Loucy (cell line): ENCODE measurements at regions not wholly inside any gene's neighbourhood (a gene's known extent, or its start where the extent isn't known, plus 50 kb on each side); places are given as distances from the start of the nearest gene placed in this dataset.

Experiments
- H2AFZ ChIP-seq: fragments of 200-600 bp; sonication (generic); 2 replicates; pipeline ENCODE4 v1.6.0; 2016; ENCODE audit warnings: antibody characterized with exemption, mild to moderate bottlenecking, low read length, moderate library complexity
- H3F3A ChIP-seq: fragments of 200-600 bp; 2 replicates; pipeline ENCODE4 v1.6.0; 2016; ENCODE audit warnings: antibody characterized with exemption, low read depth, mild to moderate bottlenecking
- H3K27me3 ChIP-seq: fragments of 200-600 bp; sonication (generic); 2 replicates; pipeline ENCODE4 v1.6.1; 2014; ENCODE audit warnings: low read length, mild to moderate bottlenecking; ENCODE audit not compliant: insufficient read depth, poor library complexity, severe bottlenecking
- H3K36me3 ChIP-seq: fragments of 200-600 bp; sonication (generic); 2 replicates; pipeline ENCODE4 v1.6.1; 2016; ENCODE audit warnings: low read length; ENCODE audit not compliant: insufficient read depth
- H3K4me1 ChIP-seq: fragments of 200-600 bp; sonication (generic); 2 replicates; pipeline ENCODE4 v1.5.1; 2014; ENCODE audit warnings: low read length, mild to moderate bottlenecking; ENCODE audit not compliant: insufficient read depth, poor library complexity, severe bottlenecking
- H3K4me2 ChIP-seq: fragments of 200-600 bp; sonication (generic); 2 replicates; pipeline ENCODE4 v1.6.0; 2014; ENCODE audit warnings: antibody characterized with exemption, low read length, low read depth, mild to moderate bottlenecking; ENCODE audit not compliant: poor library complexity, severe bottlenecking
- H3K4me3 ChIP-seq: fragments of 200-600 bp; sonication (generic); 2 replicates; pipeline ENCODE4 v1.5.1; 2014; ENCODE audit warnings: low read length, mild to moderate bottlenecking, mixed read lengths; ENCODE audit not compliant: poor library complexity, severe bottlenecking
- H3K79me2 ChIP-seq: fragments of 200-600 bp; sonication (generic); 2 replicates; pipeline ENCODE4 v1.6.1; 2014; ENCODE audit warnings: low read length; ENCODE audit not compliant: insufficient read depth
- H3K9ac ChIP-seq: fragments of 200-600 bp; sonication (generic); 2 replicates; pipeline ENCODE4 v1.6.0; 2014; ENCODE audit warnings: mild to moderate bottlenecking, low read depth, low read length, moderate library complexity; ENCODE audit not compliant: poor library complexity, severe bottlenecking
- H3K9me2 ChIP-seq: fragments of 200-600 bp; sonication (generic); replicated peaks from 2 replicates; pipeline ENCODE4 v1.6.1; 2016; ENCODE audit warnings: low read depth, low read length, mixed read lengths
- H3K9me3 ChIP-seq: fragments of 200-600 bp; sonication (generic); 2 replicates; pipeline ENCODE4 v1.6.1; 2014; ENCODE audit warnings: mild to moderate bottlenecking, antibody characterized with exemption, low read length, low read depth; ENCODE audit not compliant: insufficient read depth
- H4K20me1 ChIP-seq: fragments of 200-600 bp; sonication (generic); 2 replicates; pipeline ENCODE4 v1.6.0; 2014; ENCODE audit warnings: antibody characterized with exemption, low read length, mild to moderate bottlenecking; ENCODE audit not compliant: insufficient read depth, poor library complexity, severe bottlenecking
- CTCF ChIP-seq: fragments of 200-600 bp; sonication (generic); conservative IDR thresholded peaks from 2 replicates; pipeline ENCODE4 v1.5.1; 2014; ENCODE audit warnings: mild to moderate bottlenecking, antibody characterized with exemption, low read length
- EZH2phosphoT487 ChIP-seq: fragments of 200-600 bp; IDR thresholded peaks from 2 replicates; pipeline ENCODE4 v1.6.1; 2018; ENCODE audit warnings: antibody characterized with exemption, mild to moderate bottlenecking, moderate library complexity, borderline replicate concordance

- Histone ChIP-seq H2AFZ (no peak overlapping the region), H3K9me3 (no peaks in the 10 kb centered on the region), H3K4me1 (no peaks in the 10 kb centered on the region), H3K9ac (no peak overlapping the region), H3K36me3 (no peaks in the 10 kb centered on the region), H3K4me3 (no peak overlapping the region), H3K4me2 (no peak overlapping the region), H3K9me2 (no peaks in the 10 kb centered on the region), H4K20me1 (no peaks in the 10 kb centered on the region), H3K79me2 (no peaks in the 10 kb centered on the region), H3K27me3 (no peaks in the 10 kb centered on the region), H3F3A (no peaks in the 10 kb centered on the region)
- TF ChIP-seq EZH2phosphoT487 (no peak), CTCF (no peak)
Measured at GRCh38 chr12:82187011-82187410, 171.2 kb downstream of the CCDC59 start.

GRCh38 chr12:82186282-82186681 lies 171.9 kb downstream of the CCDC59 start:
- H2AFZ ChIP-seq = no peak overlapping the region
- TF ChIP-seq CTCF (no peak), EZH2phosphoT487 (no peak)
- no peaks in the 10 kb centered on the region for H3K36me3 ChIP-seq
- no peaks in the 10 kb centered on the region for H3K9me2 ChIP-seq
- H3K4me1 ChIP-seq = no peaks in the 10 kb centered on the region
- H3K4me2 ChIP-seq = no peak overlapping the region
- H3K9me3 ChIP-seq = no peaks in the 10 kb centered on the region
- no peaks in the 10 kb centered on the region for H4K20me1 ChIP-seq
- H3K9ac ChIP-seq = no peak overlapping the region
- H3K27me3 ChIP-seq = no peaks in the 10 kb centered on the region
- no peaks in the 10 kb centered on the region for H3K79me2 ChIP-seq
- H3F3A ChIP-seq = no peaks in the 10 kb centered on the region
- no peak overlapping the region for H3K4me3 ChIP-seq

- H3K9me3 ChIP-seq = no peaks in the 10 kb centered on the region
- H3K79me2 ChIP-seq = no peaks in the 10 kb centered on the region
- H2AFZ ChIP-seq = peak overlapping the region; percentile 39; the same call in 1 of the 2 replicates
- H4K20me1 ChIP-seq = no peaks in the 10 kb centered on the region
- no peak overlapping the region for H3K4me3 ChIP-seq
- no peaks in the 10 kb centered on the region for H3F3A ChIP-seq
- H3K4me2 ChIP-seq = peak overlapping the region; percentile 38
- H3K9ac ChIP-seq = no peak overlapping the region
- H3K36me3 ChIP-seq = no peaks in the 10 kb centered on the region
- TF ChIP-seq CTCF (no peak), EZH2phosphoT487 (no peak)
- no peaks in the 10 kb centered on the region for H3K27me3 ChIP-seq
- H3K9me2 ChIP-seq = no peaks in the 10 kb centered on the region
- H3K4me1 ChIP-seq = no peaks in the 10 kb centered on the region
Measured at GRCh38 chr12:82184844-82185243, 173.3 kb downstream of the CCDC59 start.
